ENCODE measurements at regions not wholly inside any gene's neighbourhood (a gene's known extent, or its start where the extent isn't known, plus 50 kb on each side); places are given as distances from the start of the nearest gene placed in this dataset.

DNA sequence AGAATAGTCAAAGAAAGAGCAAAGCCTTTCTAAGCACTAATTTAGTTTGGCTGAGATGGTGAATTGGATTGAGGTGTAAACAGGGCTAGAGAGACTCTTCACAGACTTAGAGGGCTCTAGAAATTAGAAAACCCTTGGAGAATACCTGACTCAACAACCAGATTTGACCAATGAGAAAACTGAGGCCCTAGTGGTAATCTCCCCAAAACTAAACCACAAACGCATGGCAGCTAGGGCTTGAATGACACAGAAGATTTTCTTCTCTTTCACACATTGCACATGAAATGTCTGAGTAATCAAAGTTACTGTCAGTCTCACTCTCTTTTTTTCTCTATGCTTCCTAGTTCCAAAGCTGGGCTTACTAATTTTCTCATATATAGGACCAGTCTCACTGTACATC lies 314.5 kb upstream of the KCNJ16 start:
- TF ChIP-seq, protein P1, sequence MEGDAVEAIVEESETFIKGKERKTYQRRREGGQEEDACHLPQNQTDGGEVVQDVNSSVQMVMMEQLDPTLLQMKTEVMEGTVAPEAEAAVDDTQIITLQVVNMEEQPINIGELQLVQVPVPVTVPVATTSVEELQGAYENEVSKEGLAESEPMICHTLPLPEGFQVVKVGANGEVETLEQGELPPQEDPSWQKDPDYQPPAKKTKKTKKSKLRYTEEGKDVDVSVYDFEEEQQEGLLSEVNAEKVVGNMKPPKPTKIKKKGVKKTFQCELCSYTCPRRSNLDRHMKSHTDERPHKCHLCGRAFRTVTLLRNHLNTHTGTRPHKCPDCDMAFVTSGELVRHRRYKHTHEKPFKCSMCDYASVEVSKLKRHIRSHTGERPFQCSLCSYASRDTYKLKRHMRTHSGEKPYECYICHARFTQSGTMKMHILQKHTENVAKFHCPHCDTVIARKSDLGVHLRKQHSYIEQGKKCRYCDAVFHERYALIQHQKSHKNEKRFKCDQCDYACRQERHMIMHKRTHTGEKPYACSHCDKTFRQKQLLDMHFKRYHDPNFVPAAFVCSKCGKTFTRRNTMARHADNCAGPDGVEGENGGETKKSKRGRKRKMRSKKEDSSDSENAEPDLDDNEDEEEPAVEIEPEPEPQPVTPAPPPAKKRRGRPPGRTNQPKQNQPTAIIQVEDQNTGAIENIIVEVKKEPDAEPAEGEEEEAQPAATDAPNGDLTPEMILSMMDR (IDR thresholded peaks at IDR 0.05 in 4 of 5, conservative IDR thresholded peaks at IDR 0.05 in 1 of 5), result no peak
- TF ChIP-seq POLR2A (IDR thresholded peaks at IDR 0.05), result no peak
